Loucy (cell line): ENCODE measurements at regions not wholly inside any gene's neighbourhood (a gene's known extent, or its start where the extent isn't known, plus 50 kb on each side); places are given as distances from the start of the nearest gene placed in this dataset.

Experiments used
- CTCF ChIP-seq: fragments of 200-600 bp; sonication (generic); conservative IDR thresholded peaks from 2 replicates; pipeline ENCODE4 v1.5.1; 2014; ENCODE audit warnings: mild to moderate bottlenecking, antibody characterized with exemption, low read length
- EZH2phosphoT487 ChIP-seq: fragments of 200-600 bp; IDR thresholded peaks from 2 replicates; pipeline ENCODE4 v1.6.1; 2018; ENCODE audit warnings: antibody characterized with exemption, mild to moderate bottlenecking, moderate library complexity, borderline replicate concordance

DNA sequence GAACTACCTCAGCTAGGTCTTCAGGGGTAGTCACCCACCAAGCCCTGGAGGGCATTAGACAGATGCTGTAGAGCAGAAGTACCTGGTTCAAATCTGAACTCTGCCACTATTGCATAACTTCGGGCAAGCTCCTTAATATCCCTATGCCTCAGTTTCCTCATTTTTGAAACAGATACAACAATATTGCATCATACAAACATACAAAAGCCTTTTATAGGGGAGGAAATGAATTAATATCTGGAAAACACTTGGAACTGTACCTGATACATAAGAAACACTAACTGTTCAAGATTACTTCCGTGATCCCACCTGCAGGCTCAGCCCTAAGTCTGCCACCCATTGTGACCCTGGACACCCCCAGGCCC lies 166.1 kb downstream of the EFNB1 start:
- TF ChIP-seq CTCF (no peak), EZH2phosphoT487 (no peak)
